ENCODE measurements at regions not wholly inside any gene's neighbourhood (a gene's known extent, or its start where the extent isn't known, plus 50 kb on each side); places are given as distances from the start of the nearest gene placed in this dataset.
"Not testable (repeated sequence)": the region's sequence is repeated elsewhere in the genome, so short reads cannot be mapped to it uniquely, and the experiment has no call there.

- DNase-seq = no peak
Observed at GRCh38 chr22:25492162-25492561, 72.3 kb upstream of the GRK3 start.

GRCh38 chr22:25492841-25493734 lies 71.4 kb upstream of the GRK3 start:
- DNase-seq = no peak

GRCh38 chr22:25493794-25494193 lies 70.7 kb upstream of the GRK3 start:
- DNase-seq = no peak

GRCh38 chr22:25494774-25495173 lies 69.7 kb upstream of the GRK3 start:
- no peak for DNase-seq

- no peak for DNase-seq
Observed at GRCh38 chr22:25495285-25495684, 69.2 kb upstream of the GRK3 start.

- no peak for DNase-seq
Observed at GRCh38 chr22:25496396-25497064, 67.9 kb upstream of the GRK3 start.

DNA sequence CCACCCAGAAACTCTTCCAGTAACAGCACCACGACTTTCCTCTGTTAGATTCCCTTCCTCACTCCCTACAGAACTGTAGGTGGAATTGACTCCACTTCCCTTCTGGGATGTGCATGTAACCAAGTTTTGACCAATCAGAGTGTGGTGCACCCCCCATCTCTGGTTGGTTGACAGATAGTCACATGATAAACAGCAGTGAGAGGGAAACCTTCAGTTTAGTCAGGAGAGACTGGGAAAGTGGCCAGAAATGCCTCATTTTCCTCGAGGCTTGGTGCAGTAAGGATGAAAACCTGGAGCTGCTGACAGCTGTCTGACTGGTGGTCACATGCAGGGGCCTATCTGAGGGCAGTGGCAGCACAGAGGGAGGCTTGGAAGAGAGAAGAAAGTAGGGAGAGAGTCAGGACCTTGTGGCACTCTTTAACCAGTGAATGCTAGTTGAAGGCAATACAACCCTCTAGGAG lies 67.3 kb upstream of the GRK3 start:
- no peak for DNase-seq

DNA sequence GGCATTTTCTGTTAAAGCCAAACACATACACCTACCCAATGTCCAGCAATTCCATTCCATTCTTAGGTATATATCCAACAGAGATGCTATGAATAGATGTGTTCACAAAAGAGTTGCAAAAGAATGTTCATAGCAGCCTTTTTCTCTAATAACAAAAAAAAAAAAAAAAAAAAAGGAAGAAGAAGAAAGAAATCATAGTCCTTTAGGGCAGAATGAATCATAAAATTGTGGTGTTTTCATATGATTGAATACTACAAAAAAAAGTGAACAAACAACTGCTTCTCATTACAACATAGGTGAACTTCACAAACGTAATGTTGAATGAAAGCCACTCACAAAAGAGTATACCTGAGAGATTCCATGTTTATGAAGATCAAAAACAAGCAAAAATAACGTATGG lies 66.8 kb upstream of the GRK3 start:
- no peak for DNase-seq

DNA sequence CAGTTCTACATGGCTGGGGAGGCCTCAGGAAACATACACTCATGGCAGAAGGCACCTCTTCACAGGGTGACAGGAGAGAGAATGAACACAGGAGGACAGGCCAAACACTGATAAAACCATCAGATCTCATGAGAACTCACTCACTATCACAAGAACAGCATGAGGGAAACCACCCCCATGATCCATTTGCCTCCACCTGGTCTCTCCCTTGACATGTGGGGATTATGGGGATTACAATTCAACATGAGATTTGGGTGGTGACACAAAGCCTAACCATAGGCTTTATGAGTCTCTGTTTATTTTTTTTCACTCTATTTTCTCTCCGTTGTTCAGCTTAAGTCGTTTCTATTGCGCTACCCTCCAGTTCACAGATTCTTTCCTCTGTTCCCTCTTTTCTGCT lies 63.8 kb upstream of the GRK3 start:
- DNase-seq = not testable (repeated sequence)

DNA sequence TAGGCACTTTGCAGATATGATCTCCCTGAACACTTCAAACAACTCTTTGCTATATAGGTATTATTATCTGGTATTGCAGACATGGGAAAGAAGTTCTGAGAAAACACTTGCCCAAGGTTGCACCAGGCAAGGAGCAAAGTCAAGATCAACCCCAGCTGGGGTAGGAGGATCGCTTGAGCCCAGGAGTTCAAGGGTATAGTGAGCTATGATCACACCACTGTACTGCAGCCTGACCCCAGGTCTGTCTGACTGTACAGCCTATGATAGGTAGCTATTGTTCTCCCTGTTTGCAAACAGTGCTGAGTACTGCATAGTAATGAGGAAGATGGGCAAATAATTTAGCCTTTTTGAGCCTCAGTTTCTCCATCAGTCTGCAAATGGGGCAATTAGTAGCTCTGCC lies 60.5 kb upstream of the GRK3 start:
- DNase-seq = not testable (repeated sequence)

DNA sequence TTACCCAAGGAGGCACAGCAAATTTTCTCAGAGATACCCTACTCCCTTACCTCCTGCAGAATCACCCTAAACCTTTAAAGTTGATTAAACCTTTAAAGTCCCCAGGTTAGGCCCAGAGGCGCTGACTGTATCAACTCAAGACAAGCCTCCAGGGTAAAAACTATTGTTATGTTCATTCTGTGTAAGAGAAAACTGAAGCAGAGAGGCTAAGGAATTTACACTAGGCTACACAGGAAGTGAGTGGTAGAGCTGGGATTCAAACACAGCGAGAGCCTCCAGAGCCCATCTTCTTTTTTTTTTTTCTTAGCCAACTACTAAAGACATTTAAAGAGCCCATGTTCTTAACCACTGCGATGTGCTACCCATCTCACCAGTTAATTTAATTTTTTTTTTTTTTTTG lies 56.3 kb upstream of the GRK3 start:
- no peak for DNase-seq

- DNase-seq = no peak
Observed at GRCh38 chr22:25508761-25509321, 55.6 kb upstream of the GRK3 start.

DNA sequence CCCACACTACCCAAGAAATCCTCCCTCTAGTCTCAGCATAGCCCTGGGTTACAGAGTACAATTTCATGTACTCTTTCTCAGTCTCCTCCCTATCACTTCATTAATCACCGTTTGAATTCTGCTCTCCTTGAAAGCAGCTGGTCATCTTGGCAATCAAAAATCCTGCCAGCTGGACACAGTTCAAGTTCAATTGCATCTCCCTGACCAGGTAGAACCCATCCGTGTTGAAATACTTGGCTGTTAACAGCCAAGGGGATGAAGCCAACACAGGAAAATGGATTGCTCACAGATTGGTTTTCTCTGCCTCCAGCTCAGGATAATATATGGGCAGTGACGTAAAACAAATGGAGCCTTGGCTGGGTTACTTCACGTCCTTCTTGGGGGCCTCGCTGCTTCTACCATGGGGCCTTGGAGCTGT lies 55.1 kb upstream of the GRK3 start:
- DNase-seq = no peak

- no peak for DNase-seq
Observed at GRCh38 chr22:25510876-25511275, 53.6 kb upstream of the GRK3 start.

DNA sequence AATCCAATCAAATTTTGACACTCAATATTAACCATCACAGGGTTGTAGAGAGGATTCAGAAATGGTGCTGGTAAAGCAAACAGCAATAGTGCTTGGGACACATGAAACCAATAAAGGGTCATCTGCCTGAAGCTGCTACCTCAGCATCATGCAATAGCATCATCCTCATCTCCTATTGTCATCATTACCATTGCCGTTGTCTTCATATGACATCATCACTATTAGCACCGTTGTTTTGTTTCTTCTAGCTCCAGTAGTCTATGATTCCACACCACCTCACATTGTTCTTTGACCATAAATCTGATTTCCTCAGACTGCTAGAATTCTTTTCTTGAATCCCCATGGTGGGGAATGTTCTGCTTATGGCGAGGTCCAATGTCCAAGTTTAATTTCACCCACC lies 52.8 kb upstream of the GRK3 start:
- no peak for DNase-seq

GRCh38 chr22:25514436-25515180 lies 49.9 kb upstream of the GRK3 start:
- DNase-seq = no peak
